Body of pancreas (tissue), 4 donors: ENCODE measurements at regions not wholly inside any gene's neighbourhood (a gene's known extent, or its start where the extent isn't known, plus 50 kb on each side); places are given as distances from the start of the nearest gene placed in this dataset.

Source experiments
- ATAC-seq: fragments of 150-250 bp; one replicate; pipeline ENCODE4 v1.9.1; 2016
- DNase-seq, 4 donors: peaks; one replicate each; pipeline ENCODE4 v3.0.0-alpha.2; 2019
- H3K27ac ChIP-seq, 4 donors: fragments of 200-600 bp; sonication (generic); 1 replicate in 3 of 4; 2 replicates in 1 of 4; pipeline versions ENCODE4 v1.5.1 to v1.6.1; 2016 to 2019; ENCODE audit warnings: mild to moderate bottlenecking in 1 of 4, mixed read lengths in 1 of 4, moderate library complexity in 1 of 4
- H3K27me3 ChIP-seq, 2 donors: fragments of 200-600 bp; sonication (generic); one replicate each; pipeline ENCODE4 v1.6.0; 2016; ENCODE audit warnings: mild to moderate bottlenecking in 1 of 2
- H3K36me3 ChIP-seq, 2 donors: fragments of 200-600 bp; sonication (generic); replicated peaks in 1 of 2; 2 replicates each; pipeline ENCODE4 v1.5.1; 2016; ENCODE audit warnings: low read depth in 2 of 2; ENCODE audit not compliant: insufficient read depth in 1 of 2
- H3K4me1 ChIP-seq: fragments of 200-600 bp; sonication (generic); one replicate; pipeline ENCODE4 v1.6.0; 2016
- H3K4me3 ChIP-seq, 2 donors: fragments of 200-600 bp; sonication (generic); 1 replicate in 1 of 2; 2 replicates in 1 of 2; pipeline ENCODE4 v1.5.1; 2016 to 2019
- H3K9me3 ChIP-seq, 3 donors: fragments of 200-600 bp; sonication (generic); 1 replicate in 2 of 3; 2 replicates in 1 of 3; pipeline ENCODE4 v1.5.1; 2016
- CTCF ChIP-seq, 7 experiments: fragments of 450-650 bp in 4 of 7; fragments of 200-600 bp in 3 of 7; sonication (generic) in 3 of 7; IDR thresholded peaks; one replicate each; pipeline ENCODE4 v1.5.1; 2016 to 2019; ENCODE audit warnings: antibody characterized with exemption in 7 of 7
- POLR2A ChIP-seq, 3 donors: fragments of 450-650 bp; IDR thresholded peaks; one replicate each; pipeline ENCODE4 v1.6.1; 2016; ENCODE audit warnings: antibody characterized with exemption in 3 of 3, mild to moderate bottlenecking in 2 of 3
- WGBS, 2 donors: methylation state at CpG; one replicate each; pipeline ENCODE4 v1.1.5; 2017; 5-methylcytosine and 5-hydroxymethylcytosine counted together
- intact Hi-C: fragments of 100-400 bp; cut with DNase I; formaldehyde crosslinking; loops from one replicate; pipeline ENCODE4 v1.15.1; 2023

GRCh38 chr1:238233966-238234365 is 343.2 kb upstream of the ZP4 start:
- ATAC-seq, result no peak
- H3K4me3 ChIP-seq, result no peak overlapping the region
- H3K9me3 ChIP-seq, result no peaks in the 10 kb centered on the region
- TF ChIP-seq POLR2A (IDR thresholded peaks at IDR 0.05), result no peak
- no peak for TF ChIP-seq CTCF (IDR thresholded peaks at IDR 0.05)
- H3K27ac ChIP-seq, result no peak overlapping the region
- intact Hi-C loops, result no loop called here
- H3K4me1 ChIP-seq, result no peaks in the 10 kb centered on the region
- DNase-seq, result no peak
- H3K36me3 ChIP-seq, result no peaks in the 10 kb centered on the region
- no peaks in the 10 kb centered on the region for H3K27me3 ChIP-seq
- WGBS, 2 donors, result 31 to 34% methylated on average over 4 of the region's 4 CpGs

- Histone ChIP-seq H3K9me3 (no peaks in the 10 kb centered on the region), H3K4me3 (no peak overlapping the region), H3K36me3 (no peaks in the 10 kb centered on the region), H3K4me1 (no peaks in the 10 kb centered on the region), H3K27me3 (no peaks in the 10 kb centered on the region), H3K27ac (no peak overlapping the region)
- TF ChIP-seq CTCF (IDR thresholded peaks at IDR 0.05), result no peak
- no peak for TF ChIP-seq POLR2A (IDR thresholded peaks at IDR 0.05)
- ATAC-seq (no peak), DNase-seq (peak in 1 of 4 donors; percentile 6)
- WGBS, 2 donors, result 48 to 59% methylated on average over 3 of the region's 3 CpGs
- intact Hi-C loops, result no loop called here
Observed at GRCh38 chr1:238232084-238232710, 341.5 kb upstream of the ZP4 start.

GRCh38 chr1:238226810-238227209 is 336.1 kb upstream of the ZP4 start:
- TF ChIP-seq CTCF (IDR thresholded peaks at IDR 0.05) (no peak), POLR2A (IDR thresholded peaks at IDR 0.05) (no peak)
- no peaks in the 10 kb centered on the region for H3K4me1 ChIP-seq
- no peaks in the 10 kb centered on the region for H3K27me3 ChIP-seq
- H3K4me3 ChIP-seq, result no peak overlapping the region
- DNase-seq (no peak), ATAC-seq (no peak)
- no peak overlapping the region for H3K27ac ChIP-seq
- H3K36me3 ChIP-seq, result no peaks in the 10 kb centered on the region
- intact Hi-C loops, result no loop called here
- no peaks in the 10 kb centered on the region for H3K9me3 ChIP-seq
- WGBS, 2 donors, result 52 to 100% methylated on average over 1 to 2 of the region's 2 CpGs

- intact Hi-C loops, result no loop called here
- Histone ChIP-seq H3K4me3 (no peak overlapping the region), H3K27me3 (no peaks in the 10 kb centered on the region), H3K9me3 (no peaks in the 10 kb centered on the region), H3K4me1 (no peaks in the 10 kb centered on the region), H3K36me3 (no peaks in the 10 kb centered on the region), H3K27ac (no peak overlapping the region)
- DNase-seq (no peak), ATAC-seq (no peak)
- TF ChIP-seq POLR2A (IDR thresholded peaks at IDR 0.05) (no peak), CTCF (IDR thresholded peaks at IDR 0.05) (no peak)
- 68 to 71% methylated on average over 3 of the region's 3 CpGs for WGBS, 2 donors
Observed at GRCh38 chr1:238223076-238223640, 332.4 kb upstream of the ZP4 start.

- 81% methylated on average over 4 of the region's 4 CpGs for WGBS, 2 donors
- intact Hi-C loops, result no loop called here
- H3K36me3 ChIP-seq, result no peaks in the 10 kb centered on the region
- H3K27me3 ChIP-seq, result no peaks in the 10 kb centered on the region
- no peak for ATAC-seq
- no peak overlapping the region for H3K27ac ChIP-seq
- no peak overlapping the region for H3K4me3 ChIP-seq
- no peaks in the 10 kb centered on the region for H3K9me3 ChIP-seq
- TF ChIP-seq CTCF (IDR thresholded peaks at IDR 0.05) (no peak), POLR2A (IDR thresholded peaks at IDR 0.05) (no peak)
- H3K4me1 ChIP-seq, result no peaks in the 10 kb centered on the region
- no peak for DNase-seq
Observed at GRCh38 chr1:238221738-238222137, 331.0 kb upstream of the ZP4 start.
